ENCODE measurements at regions not wholly inside any gene's neighbourhood (a gene's known extent, or its start where the extent isn't known, plus 50 kb on each side); places are given as distances from the start of the nearest gene placed in this dataset.

DNA sequence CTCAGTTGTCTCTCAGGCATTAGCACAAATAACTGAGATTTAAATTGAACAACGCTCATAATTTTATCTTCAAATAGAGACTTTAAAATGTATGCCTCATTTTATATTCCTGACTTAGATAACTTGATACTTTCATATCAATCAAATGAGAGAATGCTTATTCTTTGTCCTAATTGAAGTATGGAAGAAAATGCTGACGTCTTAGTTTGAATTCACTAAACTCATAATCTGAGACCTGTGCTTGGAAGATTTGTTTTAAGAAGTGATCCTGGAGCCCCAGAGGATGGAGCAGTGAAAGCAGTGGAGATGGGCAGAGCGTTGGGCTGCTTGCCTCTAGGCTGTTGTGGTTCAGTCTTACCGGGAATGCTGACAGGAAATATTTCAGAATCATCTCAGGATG, 76.1 kb downstream of the ZNF518B start:
- TF ChIP-seq RAD21 (IDR thresholded peaks at IDR 0.05; ENCODE audit: insufficient read depth, low read depth, low read length) (no peak), TARDBP (IDR thresholded peaks at IDR 0.05; ENCODE audit: borderline replicate concordance) (no peak), FOXK2 (IDR thresholded peaks at IDR 0.05) (no peak), STAT1 (conservative IDR thresholded peaks at IDR 0.05) (no peak), BCL3 (IDR thresholded peaks at IDR 0.05; ENCODE audit: borderline replicate concordance, insufficient read depth, low read depth, low read length, poor library complexity, severe bottlenecking) (no peak), ZBTB11 (CRISPR knock-in tag; IDR thresholded peaks at IDR 0.05) (no peak)
- TF ChIP-seq, protein P1, sequence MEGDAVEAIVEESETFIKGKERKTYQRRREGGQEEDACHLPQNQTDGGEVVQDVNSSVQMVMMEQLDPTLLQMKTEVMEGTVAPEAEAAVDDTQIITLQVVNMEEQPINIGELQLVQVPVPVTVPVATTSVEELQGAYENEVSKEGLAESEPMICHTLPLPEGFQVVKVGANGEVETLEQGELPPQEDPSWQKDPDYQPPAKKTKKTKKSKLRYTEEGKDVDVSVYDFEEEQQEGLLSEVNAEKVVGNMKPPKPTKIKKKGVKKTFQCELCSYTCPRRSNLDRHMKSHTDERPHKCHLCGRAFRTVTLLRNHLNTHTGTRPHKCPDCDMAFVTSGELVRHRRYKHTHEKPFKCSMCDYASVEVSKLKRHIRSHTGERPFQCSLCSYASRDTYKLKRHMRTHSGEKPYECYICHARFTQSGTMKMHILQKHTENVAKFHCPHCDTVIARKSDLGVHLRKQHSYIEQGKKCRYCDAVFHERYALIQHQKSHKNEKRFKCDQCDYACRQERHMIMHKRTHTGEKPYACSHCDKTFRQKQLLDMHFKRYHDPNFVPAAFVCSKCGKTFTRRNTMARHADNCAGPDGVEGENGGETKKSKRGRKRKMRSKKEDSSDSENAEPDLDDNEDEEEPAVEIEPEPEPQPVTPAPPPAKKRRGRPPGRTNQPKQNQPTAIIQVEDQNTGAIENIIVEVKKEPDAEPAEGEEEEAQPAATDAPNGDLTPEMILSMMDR (IDR thresholded peaks at IDR 0.05 in 2 of 3, conservative IDR thresholded peaks at IDR 0.05 in 1 of 3; ENCODE audit: control insufficient read depth in 2 of 3, extremely low read depth in 1 of 3, insufficient read depth in 1 of 3, low read depth in 3 of 3, low read length in 3 of 3): no peak
